ENCODE measurements at regions not wholly inside any gene's neighbourhood (a gene's known extent, or its start where the extent isn't known, plus 50 kb on each side); places are given as distances from the start of the nearest gene placed in this dataset.

DNA sequence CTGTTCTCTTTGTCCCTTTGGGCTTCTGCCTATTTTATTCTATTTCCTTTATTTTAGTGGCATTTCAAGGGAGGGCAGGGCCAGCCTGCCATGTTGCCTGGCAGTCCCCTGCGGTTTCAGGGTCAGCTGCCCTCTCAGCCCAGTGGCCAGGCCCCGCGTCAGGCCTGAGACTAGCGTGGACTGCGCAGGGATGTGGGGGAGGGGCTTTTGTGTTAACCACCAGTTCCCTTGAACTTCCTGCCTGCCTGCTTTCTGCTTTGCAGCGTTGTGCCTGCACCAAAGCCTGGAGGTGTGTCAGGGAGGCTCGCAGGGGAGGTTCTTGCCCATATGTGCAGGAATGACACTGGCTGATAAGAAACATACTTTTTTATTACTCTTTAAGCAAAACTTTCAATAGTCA lies 157.6 kb downstream of the SLC35B3 start:
- TF ChIP-seq, protein P1, sequence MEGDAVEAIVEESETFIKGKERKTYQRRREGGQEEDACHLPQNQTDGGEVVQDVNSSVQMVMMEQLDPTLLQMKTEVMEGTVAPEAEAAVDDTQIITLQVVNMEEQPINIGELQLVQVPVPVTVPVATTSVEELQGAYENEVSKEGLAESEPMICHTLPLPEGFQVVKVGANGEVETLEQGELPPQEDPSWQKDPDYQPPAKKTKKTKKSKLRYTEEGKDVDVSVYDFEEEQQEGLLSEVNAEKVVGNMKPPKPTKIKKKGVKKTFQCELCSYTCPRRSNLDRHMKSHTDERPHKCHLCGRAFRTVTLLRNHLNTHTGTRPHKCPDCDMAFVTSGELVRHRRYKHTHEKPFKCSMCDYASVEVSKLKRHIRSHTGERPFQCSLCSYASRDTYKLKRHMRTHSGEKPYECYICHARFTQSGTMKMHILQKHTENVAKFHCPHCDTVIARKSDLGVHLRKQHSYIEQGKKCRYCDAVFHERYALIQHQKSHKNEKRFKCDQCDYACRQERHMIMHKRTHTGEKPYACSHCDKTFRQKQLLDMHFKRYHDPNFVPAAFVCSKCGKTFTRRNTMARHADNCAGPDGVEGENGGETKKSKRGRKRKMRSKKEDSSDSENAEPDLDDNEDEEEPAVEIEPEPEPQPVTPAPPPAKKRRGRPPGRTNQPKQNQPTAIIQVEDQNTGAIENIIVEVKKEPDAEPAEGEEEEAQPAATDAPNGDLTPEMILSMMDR (IDR thresholded peaks at IDR 0.05; ENCODE audit: insufficient read depth, low read depth, low read length) = no peak
- CTCF ChIA-PET = no interaction called here
- H3K27me3 ChIP-seq (ENCODE audit: control insufficient read depth, insufficient read depth, low read length) = no peaks in the 10 kb centered on the region
- H3K36me3 ChIP-seq (ENCODE audit: control insufficient read depth, insufficient read depth, low read length) = no peaks in the 10 kb centered on the region
- DNase-seq (ENCODE audit: low read depth) = no peak
- POLR2A ChIA-PET = no interaction called here
- no peak overlapping the region for H3K4me3 ChIP-seq (ENCODE audit: low read depth, low read length)

- no peaks in the 10 kb centered on the region for H3K27me3 ChIP-seq (ENCODE audit: control insufficient read depth, insufficient read depth, low read length)
- no peak overlapping the region for H3K4me3 ChIP-seq (ENCODE audit: low read depth, low read length)
- CTCF ChIA-PET = no interaction called here
- no peaks in the 10 kb centered on the region for H3K36me3 ChIP-seq (ENCODE audit: control insufficient read depth, insufficient read depth, low read length)
- POLR2A ChIA-PET = no interaction called here
- TF ChIP-seq, protein P1 (IDR thresholded peaks at IDR 0.05; ENCODE audit: insufficient read depth, low read depth, low read length) = no peak
- DNase-seq (ENCODE audit: low read depth) = no peak
Observed at GRCh38 chr6:8276148-8276547, 159.2 kb downstream of the SLC35B3 start.

- ChIA-PET CTCF (no interaction called here), POLR2A (no interaction called here)
- no peak for DNase-seq (ENCODE audit: low read depth)
- TF ChIP-seq, protein P1 (IDR thresholded peaks at IDR 0.05; ENCODE audit: insufficient read depth, low read depth, low read length) = no peak
- Histone ChIP-seq H3K4me3 (ENCODE audit: low read depth, low read length) (no peak overlapping the region), H3K27me3 (ENCODE audit: control insufficient read depth, insufficient read depth, low read length) (no peaks in the 10 kb centered on the region), H3K36me3 (ENCODE audit: control insufficient read depth, insufficient read depth, low read length) (no peaks in the 10 kb centered on the region)
Observed at GRCh38 chr6:8275667-8276066, 159.7 kb downstream of the SLC35B3 start.

GRCh38 chr6:8274226-8274625 lies 161.1 kb downstream of the SLC35B3 start:
- no peak for DNase-seq (ENCODE audit: low read depth)
- ChIA-PET POLR2A (no interaction called here), CTCF (no interaction called here)
- TF ChIP-seq, protein P1 (IDR thresholded peaks at IDR 0.05; ENCODE audit: insufficient read depth, low read depth, low read length) = no peak
- Histone ChIP-seq H3K27me3 (ENCODE audit: control insufficient read depth, insufficient read depth, low read length) (no peaks in the 10 kb centered on the region), H3K36me3 (ENCODE audit: control insufficient read depth, insufficient read depth, low read length) (no peaks in the 10 kb centered on the region), H3K4me3 (ENCODE audit: low read depth, low read length) (no peak overlapping the region)

GRCh38 chr6:8269872-8270454 lies 165.4 kb downstream of the SLC35B3 start:
- Histone ChIP-seq H3K27me3 (ENCODE audit: control insufficient read depth, insufficient read depth, low read length) (no peaks in the 10 kb centered on the region), H3K4me3 (ENCODE audit: low read depth, low read length) (no peak overlapping the region), H3K36me3 (ENCODE audit: control insufficient read depth, insufficient read depth, low read length) (no peaks in the 10 kb centered on the region)
- ChIA-PET POLR2A (no interaction called here), CTCF (no interaction called here)
- DNase-seq (ENCODE audit: low read depth) = no peak
- TF ChIP-seq, protein P1 (IDR thresholded peaks at IDR 0.05; ENCODE audit: insufficient read depth, low read depth, low read length) = no peak

Data from BJ (cell line).